Right lobe of liver (tissue), 6 donors: ENCODE measurements at regions not wholly inside any gene's neighbourhood (a gene's known extent, or its start where the extent isn't known, plus 50 kb on each side); places are given as distances from the start of the nearest gene placed in this dataset.

Experiments
- ATAC-seq, 4 donors: fragments of 200-7000 bp; cut with Tn5 transposase; one replicate each; pipeline ENCODE4 v1.9.1; 2020; ENCODE audit warnings: mild to moderate bottlenecking in 4 of 4, moderate library complexity in 4 of 4
- DNase-seq, 3 donors: peaks; one replicate each; pipeline ENCODE4 v3.0.0-alpha.2; 2020
- H3K27ac ChIP-seq, 3 donors: fragments of 200-600 bp; one replicate each; pipeline ENCODE4 v1.8.0; 2022
- H3K27me3 ChIP-seq, 2 donors: fragments of 200-600 bp; one replicate each; pipeline ENCODE4 v1.8.0; 2022
- H3K36me3 ChIP-seq, 4 donors: fragments of 200-600 bp; sonication (generic) in 1 of 4; one replicate each; pipeline versions ENCODE4 v1.5.1 to v1.8.0; 2017 to 2022; ENCODE audit warnings: control low read depth in 1 of 4
- H3K4me1 ChIP-seq, 4 donors: fragments of 200-600 bp; sonication (generic) in 1 of 4; one replicate each; pipeline versions ENCODE4 v1.5.1 to v1.8.0; 2017 to 2022; ENCODE audit warnings: control low read depth in 1 of 4
- H3K4me3 ChIP-seq, 3 donors: fragments of 200-600 bp; one replicate each; pipeline ENCODE4 v1.8.0; 2022
- H3K9me3 ChIP-seq, 4 donors: fragments of 200-600 bp; sonication (generic) in 1 of 4; one replicate each; pipeline versions ENCODE4 v1.5.1 to v1.8.0; 2017 to 2022; ENCODE audit warnings: control low read depth in 1 of 4
- CTCF ChIP-seq, 4 donors: fragments of 200-600 bp in 3 of 4; fragments of 450-650 bp in 1 of 4; IDR thresholded peaks; one replicate each; pipeline versions ENCODE4 v1.5.1 to v1.8.0; 2016 to 2022; ENCODE audit warnings: antibody characterized with exemption in 4 of 4, mild to moderate bottlenecking in 2 of 4
- POLR2A ChIP-seq: fragments of 450-650 bp; IDR thresholded peaks from one replicate; pipeline ENCODE4 v1.6.1; 2017; ENCODE audit warnings: antibody characterized with exemption, mild to moderate bottlenecking
- WGBS: methylation state at CpG from one replicate; pipeline ENCODE4 v1.1.6; 2018; ENCODE audit warnings: low coverage, low lambda C conversion rate; ENCODE audit not compliant: insufficient coverage; ENCODE audit errors: missing lambda C conversion rate; 5-methylcytosine and 5-hydroxymethylcytosine counted together
- intact Hi-C, 2 donors: fragments of 100-400 bp; cut with DNase I; formaldehyde crosslinking; loops; one replicate each; pipeline versions ENCODE4 v1.11.2 to v1.14.1; 2022
- donor health status: DM: no; HTN: yes; CAD: no.
- donor health status: DM: no; HTN: no; CAD: no.
- donor health status: DM: no; HTN: no; CAD: no.
- donor health status: DM: no; HTN: yes; CAD: no.
- donor health status: DM: no; HTN: yes; CAD: no.

- intact Hi-C loops = no loop called here
- Histone ChIP-seq H3K27me3 (no peaks in the 10 kb centered on the region), H3K36me3 (no peaks in the 10 kb centered on the region), H3K4me3 (no peak overlapping the region), H3K27ac (no peak overlapping the region), H3K9me3 (no peaks in the 10 kb centered on the region), H3K4me1 (no peaks in the 10 kb centered on the region)
- ATAC-seq (no peak), DNase-seq (no peak)
- WGBS = 37% methylated on average over 3 of the region's 3 CpGs
- TF ChIP-seq CTCF (IDR thresholded peaks at IDR 0.05) = no peak
- TF ChIP-seq POLR2A = no peak
These were observed 226.1 kb upstream of the TTC14 start for GRCh38 chr3:180375831-180376230.

- Histone ChIP-seq H3K27ac (no peak overlapping the region), H3K4me3 (no peak overlapping the region), H3K36me3 (no peaks in the 10 kb centered on the region), H3K27me3 (no peaks in the 10 kb centered on the region), H3K4me1 (no peaks in the 10 kb centered on the region), H3K9me3 (no peaks in the 10 kb centered on the region)
- intact Hi-C loops = no loop called here
- TF ChIP-seq CTCF (IDR thresholded peaks at IDR 0.05) = no peak
- TF ChIP-seq POLR2A = no peak
- ATAC-seq (no peak), DNase-seq (no peak)
- 70% methylated on average over 4 of the region's 4 CpGs for WGBS
These were observed 223.5 kb upstream of the TTC14 start for GRCh38 chr3:180378496-180378895.

GRCh38 chr3:180382638-180383180 lies 219.3 kb upstream of the TTC14 start:
- no peak for ATAC-seq

GRCh38 chr3:180383332-180384020 lies 218.5 kb upstream of the TTC14 start:
- no peaks in the 10 kb centered on the region for H3K27me3 ChIP-seq
- ATAC-seq = no peak

More at GRCh38 chr3:180382638-180383180, 219.3 kb upstream of the TTC14 start:
- Histone ChIP-seq H3K27ac (no peak overlapping the region), H3K36me3 (no peaks in the 10 kb centered on the region), H3K4me1 (no peaks in the 10 kb centered on the region), H3K4me3 (no peak overlapping the region), H3K9me3 (no peaks in the 10 kb centered on the region), H3K27me3 (no peaks in the 10 kb centered on the region)
- intact Hi-C loops = no loop called here
- WGBS = 22% methylated on average over 2 of the region's 2 CpGs
- no peak for DNase-seq
- TF ChIP-seq CTCF (IDR thresholded peaks at IDR 0.05) (no peak), POLR2A (no peak)

More at GRCh38 chr3:180383332-180384020, 218.5 kb upstream of the TTC14 start:
- 71% methylated on average over 2 of the region's 2 CpGs for WGBS
- Histone ChIP-seq H3K36me3 (no peaks in the 10 kb centered on the region), H3K9me3 (no peaks in the 10 kb centered on the region), H3K4me1 (no peaks in the 10 kb centered on the region), H3K4me3 (no peak overlapping the region), H3K27ac (no peak overlapping the region)
- intact Hi-C loops = no loop called here
- DNase-seq = no peak
- TF ChIP-seq POLR2A (no peak), CTCF (IDR thresholded peaks at IDR 0.05) (no peak)
